Fibroblast of lung (primary cell): ENCODE measurements at regions not wholly inside any gene's neighbourhood (a gene's known extent, or its start where the extent isn't known, plus 50 kb on each side); places are given as distances from the start of the nearest gene placed in this dataset.

ENCODE experiments used
- CTCF ChIP-seq, 2 donors: IDR thresholded peaks in 1 of 2; conservative IDR thresholded peaks in 1 of 2; 1 replicate in 1 of 2; 2 replicates in 1 of 2; pipeline ENCODE4 v1.5.1; 2011 to 2012; ENCODE audit warnings: low read length in 2 of 2, control low read depth in 1 of 2, inconsistent platforms in 1 of 2, low read depth in 1 of 2, mild to moderate bottlenecking in 1 of 2
- EZH2 ChIP-seq: IDR thresholded peaks from 2 replicates; pipeline ENCODE4 v1.5.1; 2012; ENCODE audit warnings: low read length, control low read depth, mild to moderate bottlenecking; ENCODE audit errors: missing control alignments

GRCh38 chr6:71124340-71124739 is 164.3 kb upstream of the OGFRL1 start:
- TF ChIP-seq EZH2 (no peak), CTCF (conservative IDR thresholded peaks at IDR 0.05 in 1 of 2, IDR thresholded peaks at IDR 0.05 in 1 of 2; ENCODE audit: low read depth in 1 of 2, low read length in 2 of 2) (no peak)
